GM21723 (cell line): ENCODE measurements at regions not wholly inside any gene's neighbourhood (a gene's known extent, or its start where the extent isn't known, plus 50 kb on each side); places are given as distances from the start of the nearest gene placed in this dataset.
"Not testable (repeated sequence)": the region's sequence is repeated elsewhere in the genome, so short reads cannot be mapped to it uniquely, and the experiment has no call there.

Experiments used
- ATAC-seq: cut with Tn5 transposase; IDR thresholded peaks from one replicate; pipeline ENCODE4 v1.9.1; 2021; ENCODE audit warnings: mild to moderate bottlenecking, moderate library complexity; ENCODE audit not compliant: unreplicated experiment

GRCh38 chr13:99686157-99686572 lies 184.9 kb downstream of the TM9SF2 start:
- no peak for ATAC-seq

GRCh38 chr13:99681695-99682094 lies 180.4 kb downstream of the TM9SF2 start:
- no peak for ATAC-seq

DNA sequence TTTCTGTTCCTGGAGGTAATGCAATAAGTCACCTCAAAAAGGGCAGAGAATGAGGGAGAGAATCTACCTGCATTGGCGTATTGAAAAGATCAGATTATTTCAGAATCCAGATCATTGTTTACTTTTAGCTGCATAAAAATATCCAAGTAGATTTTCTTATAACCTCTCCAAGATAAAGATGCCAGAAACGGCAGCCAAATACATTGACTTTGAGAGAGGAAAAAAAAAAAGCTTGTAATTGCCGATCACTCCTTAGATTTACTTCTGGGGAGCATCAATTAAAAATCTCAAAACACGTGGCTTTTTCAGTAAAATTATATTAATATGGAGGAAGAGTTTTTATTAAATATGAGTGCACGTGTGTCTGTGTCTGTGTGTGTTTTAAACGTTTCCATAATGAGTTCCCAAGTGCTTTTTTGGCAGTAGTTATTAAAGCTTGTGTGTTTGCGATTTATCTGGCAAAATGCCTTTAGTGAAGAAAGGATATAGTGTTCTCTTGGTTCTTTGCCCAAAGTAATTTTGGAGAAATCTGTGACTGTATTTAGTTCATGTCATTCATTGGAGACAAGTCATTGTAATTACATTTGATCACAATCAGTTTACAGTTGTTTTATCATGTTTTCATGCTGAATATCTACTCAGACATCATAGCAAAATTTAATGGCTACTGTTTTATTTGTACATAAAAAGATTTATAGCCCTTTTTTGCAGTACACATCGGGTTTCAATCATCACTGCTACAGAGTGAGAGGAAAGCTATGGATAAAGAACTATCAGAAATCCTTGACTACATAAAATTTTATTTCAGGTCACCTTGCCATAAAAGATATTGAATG lies 176.1 kb downstream of the TM9SF2 start:
- no peak for ATAC-seq

- ATAC-seq, result no peak
Measured at GRCh38 chr13:99671746-99672145, 170.5 kb downstream of the TM9SF2 start.

DNA sequence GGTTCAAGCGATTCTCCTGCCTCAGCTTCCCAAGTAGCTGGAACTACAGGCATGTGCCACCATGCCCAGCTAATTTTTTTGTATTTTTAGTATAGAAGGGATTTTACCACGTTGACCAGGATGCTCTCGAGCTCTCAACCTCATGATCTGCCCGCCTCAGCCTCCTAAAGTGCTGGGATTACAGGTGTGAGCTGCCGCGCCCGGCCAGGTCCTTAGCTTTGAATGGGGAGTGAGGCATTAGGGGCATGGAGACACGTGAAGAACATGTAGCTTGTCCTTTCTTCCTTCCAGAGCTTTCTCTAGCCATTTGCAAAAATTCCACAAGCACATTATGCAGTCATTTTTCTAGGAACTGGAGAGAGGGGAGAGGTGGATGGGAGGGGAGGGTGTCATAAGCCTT lies 167.8 kb downstream of the TM9SF2 start:
- ATAC-seq, result not testable (repeated sequence)

DNA sequence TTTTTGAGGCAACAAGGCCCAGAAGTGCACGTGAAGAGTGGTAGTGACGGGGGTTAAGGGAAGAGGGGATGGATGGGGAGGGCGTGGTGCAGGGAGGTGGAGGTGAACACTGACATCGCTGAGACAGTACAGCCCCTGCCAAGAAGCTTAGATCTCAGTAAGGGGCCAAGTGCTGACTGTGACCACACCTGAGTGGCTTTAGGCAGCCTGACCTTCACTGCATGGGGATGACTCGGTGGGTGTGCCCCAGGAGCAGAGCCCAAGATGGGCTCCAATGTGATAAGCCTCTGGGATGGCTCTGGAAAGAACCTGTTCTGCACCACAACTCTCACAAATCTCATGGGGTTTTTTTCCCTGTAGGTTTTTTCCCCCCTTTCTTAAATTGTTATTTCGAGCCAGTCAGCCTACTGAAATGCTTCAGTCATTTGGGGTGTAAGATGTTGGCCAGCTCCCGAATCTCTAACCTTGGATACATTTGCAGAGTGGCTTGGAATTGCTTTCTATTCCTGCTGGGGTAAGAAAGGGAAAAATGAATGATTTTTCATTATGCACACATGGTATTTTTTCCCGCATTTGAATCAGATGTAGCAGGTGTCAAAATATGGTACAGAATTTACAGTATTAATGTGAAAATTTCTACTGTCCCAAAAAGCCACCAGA lies 165.0 kb downstream of the TM9SF2 start:
- no peak for ATAC-seq

- ATAC-seq, result no peak
Measured at GRCh38 chr13:99665711-99666110, 164.4 kb downstream of the TM9SF2 start.

DNA sequence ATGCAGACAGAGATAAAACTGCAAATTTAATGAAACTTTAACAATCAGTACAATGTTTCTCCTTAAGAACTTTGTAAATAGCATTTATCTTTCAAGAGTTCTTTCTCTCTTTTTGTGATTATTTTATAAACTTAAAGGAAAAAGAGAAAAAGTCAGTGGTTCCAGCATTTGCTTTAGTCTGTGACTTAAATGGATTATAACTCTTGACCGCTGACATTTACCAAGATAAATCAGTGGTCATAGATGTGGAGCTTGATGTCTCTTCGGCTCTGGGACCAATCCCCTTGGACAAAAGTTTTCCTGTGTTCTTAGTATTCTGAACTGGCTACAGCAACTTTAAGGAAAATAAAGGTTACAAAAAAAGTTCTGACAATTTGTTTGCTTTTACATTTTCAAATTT lies 162.6 kb downstream of the TM9SF2 start:
- no peak for ATAC-seq

DNA sequence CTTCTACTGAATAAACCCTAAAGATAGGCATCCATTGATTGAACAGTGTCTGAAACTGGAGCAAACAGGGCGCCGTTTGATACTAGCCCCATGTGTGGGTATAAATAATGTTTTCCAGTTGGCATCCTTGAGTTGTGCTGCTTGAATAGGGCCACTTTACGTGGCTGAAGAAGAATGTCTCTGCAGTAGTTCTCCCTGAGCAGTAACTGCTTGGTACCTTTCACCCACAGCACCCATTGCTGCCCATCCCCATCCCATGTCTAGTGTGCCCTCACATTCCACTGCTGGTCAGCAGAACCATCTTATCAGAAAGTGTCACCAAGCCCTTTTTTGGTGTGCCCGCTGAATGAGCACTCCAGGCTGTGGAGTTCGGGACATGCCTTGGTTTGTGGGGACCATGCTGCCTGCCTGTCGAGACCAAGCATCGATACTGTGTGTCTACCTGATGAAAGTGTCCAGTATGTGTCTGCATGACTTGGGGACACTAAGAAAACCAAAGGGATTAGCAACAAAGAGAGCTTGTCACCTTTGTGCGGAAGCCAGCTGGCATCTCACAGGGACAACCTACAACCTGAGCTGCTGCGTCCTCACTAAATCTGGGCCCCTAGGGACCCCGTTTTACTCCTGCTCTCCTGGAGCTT lies 162.0 kb downstream of the TM9SF2 start:
- ATAC-seq, result no peak

- no peak for ATAC-seq
Measured at GRCh38 chr13:99662678-99663077, 161.4 kb downstream of the TM9SF2 start.

DNA sequence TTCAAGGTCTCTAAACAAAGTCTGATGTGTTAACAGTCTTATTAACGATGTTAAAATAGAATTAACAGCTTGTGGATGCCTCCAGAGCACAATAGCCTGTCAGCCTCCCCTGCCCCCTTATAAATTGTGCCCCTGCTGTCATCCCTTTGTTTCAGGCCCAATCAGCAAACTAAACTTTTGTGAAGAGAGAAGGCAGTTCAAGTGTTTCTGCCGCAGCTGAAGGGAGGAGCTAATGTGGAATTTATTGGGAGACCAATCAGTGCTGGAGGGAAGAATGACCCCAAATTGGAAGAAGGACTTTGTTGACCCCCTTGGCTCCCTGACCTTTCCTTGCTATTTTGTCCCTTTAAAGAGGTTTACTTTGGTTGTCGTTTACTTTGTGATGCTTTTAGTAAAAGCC lies 160.5 kb downstream of the TM9SF2 start:
- ATAC-seq, result no peak

- no peak for ATAC-seq
Measured at GRCh38 chr13:99659866-99660554, 158.7 kb downstream of the TM9SF2 start.

- no peak for ATAC-seq
Measured at GRCh38 chr13:99659226-99659625, 158.0 kb downstream of the TM9SF2 start.

GRCh38 chr13:99658261-99658991 lies 157.2 kb downstream of the TM9SF2 start:
- ATAC-seq, result peak; percentile 54

- peak; percentile 14 for ATAC-seq
Measured at GRCh38 chr13:99657848-99658260, 156.6 kb downstream of the TM9SF2 start.

GRCh38 chr13:99656844-99657381 lies 155.6 kb downstream of the TM9SF2 start:
- ATAC-seq, result no peak

- peak; percentile 73 for ATAC-seq
Measured at GRCh38 chr13:99656092-99656745, 154.9 kb downstream of the TM9SF2 start.

- ATAC-seq, result no peak
Measured at GRCh38 chr13:99655351-99656091, 154.2 kb downstream of the TM9SF2 start.

GRCh38 chr13:99654076-99654475 lies 152.8 kb downstream of the TM9SF2 start:
- no peak for ATAC-seq
